Parathyroid adenoma (tissue), 2 donors: ENCODE measurements at regions not wholly inside any gene's neighbourhood (a gene's known extent, or its start where the extent isn't known, plus 50 kb on each side); places are given as distances from the start of the nearest gene placed in this dataset.
A peak's percentile ranks its signal among the peaks of the same experiment; 100 is the strongest.

Source experiments
- H2AFZ ChIP-seq: fragments of 300-600 bp; sonication (generic); one replicate; pipeline ENCODE4 v1.7.0; 2017; ENCODE audit warnings: antibody characterized with exemption, mild to moderate bottlenecking
- H3K27ac ChIP-seq: fragments of 300-600 bp; sonication (generic); one replicate; pipeline ENCODE4 v1.7.0; 2017
- H3K27me3 ChIP-seq: fragments of 300-600 bp; sonication (generic); one replicate; pipeline ENCODE4 v1.7.0; 2017; ENCODE audit warnings: low read length; ENCODE audit not compliant: control insufficient read depth, insufficient read depth
- H3K36me3 ChIP-seq: fragments of 300-600 bp; sonication (generic); one replicate; pipeline ENCODE4 v1.7.0; 2017; ENCODE audit warnings: low read length; ENCODE audit not compliant: control insufficient read depth, insufficient read depth
- H3K4me1 ChIP-seq: fragments of 300-600 bp; sonication (generic); one replicate; pipeline ENCODE4 v1.7.0; 2017; ENCODE audit warnings: control low read depth
- H3K4me2 ChIP-seq: fragments of 300-600 bp; sonication (generic); one replicate; pipeline ENCODE4 v1.7.0; 2017; ENCODE audit warnings: low read length
- H3K4me3 ChIP-seq: fragments of 300-600 bp; sonication (generic); one replicate; pipeline ENCODE4 v1.7.0; 2017; ENCODE audit warnings: low read depth, low read length
- H3K79me2 ChIP-seq: fragments of 300-600 bp; sonication (generic); one replicate; pipeline ENCODE4 v1.7.0; 2017; ENCODE audit warnings: control low read depth
- H3K9ac ChIP-seq: fragments of 300-600 bp; sonication (generic); one replicate; pipeline ENCODE4 v1.7.0; 2017; ENCODE audit warnings: mild to moderate bottlenecking
- H3K9me3 ChIP-seq: fragments of 300-600 bp; sonication (generic); one replicate; pipeline ENCODE4 v1.7.0; 2017; ENCODE audit warnings: low read length; ENCODE audit not compliant: control insufficient read depth
- CTCF ChIP-seq: fragments of 300-600 bp; sonication (generic); IDR thresholded peaks from one replicate; pipeline ENCODE4 v1.7.0; 2017; ENCODE audit warnings: antibody characterized with exemption, mild to moderate bottlenecking
- donor health status: primary hyperparathyroidism.

DNA sequence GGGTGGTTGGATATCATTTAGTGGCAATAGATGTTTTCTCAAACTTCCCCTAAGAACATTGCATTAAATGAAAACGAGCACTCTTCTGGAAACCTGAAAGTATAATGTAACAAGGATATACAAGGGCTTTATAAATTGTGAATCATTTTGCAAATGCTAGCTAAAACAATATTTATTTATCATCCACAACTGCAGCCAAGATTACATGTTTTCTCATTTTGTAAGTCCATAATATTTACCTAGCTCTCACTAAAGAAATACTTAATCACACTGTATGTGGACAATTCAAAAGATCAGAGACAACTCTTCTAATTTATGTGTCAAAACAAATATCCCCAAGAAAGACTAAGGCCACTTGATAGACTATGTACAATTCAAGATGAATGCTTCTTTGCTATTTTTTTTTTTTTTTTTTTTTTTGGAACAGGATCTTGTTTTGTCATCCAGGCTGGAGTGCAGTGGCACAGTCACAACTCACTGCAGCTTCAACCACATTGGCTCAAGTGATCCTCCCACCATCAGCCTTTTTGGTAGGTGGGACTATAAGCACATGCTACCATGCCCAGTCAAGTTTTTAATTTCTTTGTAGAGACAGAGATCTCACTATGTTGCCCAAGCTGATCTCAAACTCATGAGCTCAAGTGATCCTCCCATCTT, 427.7 kb upstream of the THBS1 start:
- Histone ChIP-seq H3K4me3 (no peak overlapping the region), H2AFZ (no peak overlapping the region), H3K27ac (no peak overlapping the region), H3K79me2 (no peaks in the 10 kb centered on the region), H3K36me3 (no peaks in the 10 kb centered on the region), H3K9me3 (no peaks in the 10 kb centered on the region), H3K4me1 (no peaks in the 10 kb centered on the region), H3K27me3 (no peaks in the 10 kb centered on the region), H3K4me2 (no peak overlapping the region), H3K9ac (no peak overlapping the region)
- no peak for TF ChIP-seq CTCF

- Histone ChIP-seq H3K4me1 (no peaks in the 10 kb centered on the region), H3K4me2 (no peak overlapping the region), H3K27ac (no peak overlapping the region)
Measured at GRCh38 chr15:39153716-39154115, 427.2 kb upstream of the THBS1 start.

DNA sequence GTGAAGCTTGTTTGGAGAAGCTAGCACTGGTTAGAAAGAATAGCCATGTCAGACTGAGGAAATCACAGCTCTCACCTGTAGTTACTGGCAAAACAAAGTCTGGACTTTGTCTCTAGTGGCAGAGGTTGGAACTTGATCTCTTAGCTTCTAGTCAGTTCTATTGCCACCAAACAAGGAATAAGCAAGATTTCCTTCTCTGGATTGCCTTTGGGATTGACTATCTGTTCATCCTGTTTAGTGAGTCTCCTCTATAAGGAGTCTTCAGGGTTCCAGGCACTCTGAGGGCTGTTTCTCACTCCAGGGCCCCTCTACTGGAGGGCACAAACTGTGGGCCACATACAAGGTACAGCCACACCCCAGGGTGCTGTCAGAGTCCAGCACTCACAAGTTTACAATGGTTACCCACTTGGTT, 426.6 kb upstream of the THBS1 start:
- Histone ChIP-seq H3K9ac (no peak overlapping the region), H3K4me1 (no peaks in the 10 kb centered on the region), H3K27me3 (no peaks in the 10 kb centered on the region), H3K79me2 (no peaks in the 10 kb centered on the region), H2AFZ (no peak overlapping the region), H3K9me3 (no peaks in the 10 kb centered on the region), H3K4me3 (no peak overlapping the region), H3K36me3 (no peaks in the 10 kb centered on the region), H3K4me2 (no peak overlapping the region), H3K27ac (no peak overlapping the region)
- no peak for TF ChIP-seq CTCF

More at GRCh38 chr15:39153716-39154115, 427.2 kb upstream of the THBS1 start:
- Histone ChIP-seq H3K27me3 (no peaks in the 10 kb centered on the region), H3K36me3 (no peaks in the 10 kb centered on the region), H2AFZ (no peak overlapping the region), H3K4me3 (no peak overlapping the region), H3K9ac (no peak overlapping the region), H3K79me2 (no peaks in the 10 kb centered on the region), H3K9me3 (no peaks in the 10 kb centered on the region)
- TF ChIP-seq CTCF: no peak

- no peaks in the 10 kb centered on the region for H3K4me1 ChIP-seq
- TF ChIP-seq CTCF: no peak
- no peaks in the 10 kb centered on the region for H3K9me3 ChIP-seq
- no peaks in the 10 kb centered on the region for H3K79me2 ChIP-seq
- H3K9ac ChIP-seq: no peak overlapping the region
- no peaks in the 10 kb centered on the region for H3K36me3 ChIP-seq
- H3K27me3 ChIP-seq: no peaks in the 10 kb centered on the region
- H3K4me2 ChIP-seq: no peak overlapping the region
- no peak overlapping the region for H3K27ac ChIP-seq
- no peak overlapping the region for H2AFZ ChIP-seq
- H3K4me3 ChIP-seq: no peak overlapping the region
Measured at GRCh38 chr15:39154776-39155175, 426.1 kb upstream of the THBS1 start.

DNA sequence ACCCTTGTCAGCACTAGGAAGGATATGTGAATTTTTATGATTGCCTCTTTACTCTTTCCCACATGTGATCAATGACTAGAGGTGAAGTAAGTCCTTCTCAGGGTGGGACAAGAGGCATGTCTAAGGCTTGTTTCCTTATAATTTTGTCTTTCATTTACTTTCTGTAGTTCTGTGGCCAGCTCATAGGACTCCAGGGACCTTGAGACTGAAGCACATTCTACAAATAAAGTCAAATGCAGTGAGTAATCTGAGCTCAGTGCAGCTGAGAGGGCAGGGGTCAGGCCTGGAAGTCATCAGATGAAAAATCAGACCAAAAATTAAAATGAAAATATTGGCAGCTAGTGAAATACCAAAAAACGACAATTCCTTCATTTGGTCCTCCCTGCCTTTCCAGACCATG, 424.7 kb upstream of the THBS1 start:
- no peak overlapping the region for H3K4me3 ChIP-seq
- no peaks in the 10 kb centered on the region for H3K27me3 ChIP-seq
- H2AFZ ChIP-seq: no peak overlapping the region
- H3K9me3 ChIP-seq: no peaks in the 10 kb centered on the region
- H3K36me3 ChIP-seq: no peaks in the 10 kb centered on the region
- no peaks in the 10 kb centered on the region for H3K79me2 ChIP-seq
- H3K9ac ChIP-seq: no peak overlapping the region
- H3K4me2 ChIP-seq: no peak overlapping the region
- no peak for TF ChIP-seq CTCF
- peak overlapping the region; percentile 29 for H3K27ac ChIP-seq
- no peaks in the 10 kb centered on the region for H3K4me1 ChIP-seq
